ENCODE measurements at regions not wholly inside any gene's neighbourhood (a gene's known extent, or its start where the extent isn't known, plus 50 kb on each side); places are given as distances from the start of the nearest gene placed in this dataset.

DNA sequence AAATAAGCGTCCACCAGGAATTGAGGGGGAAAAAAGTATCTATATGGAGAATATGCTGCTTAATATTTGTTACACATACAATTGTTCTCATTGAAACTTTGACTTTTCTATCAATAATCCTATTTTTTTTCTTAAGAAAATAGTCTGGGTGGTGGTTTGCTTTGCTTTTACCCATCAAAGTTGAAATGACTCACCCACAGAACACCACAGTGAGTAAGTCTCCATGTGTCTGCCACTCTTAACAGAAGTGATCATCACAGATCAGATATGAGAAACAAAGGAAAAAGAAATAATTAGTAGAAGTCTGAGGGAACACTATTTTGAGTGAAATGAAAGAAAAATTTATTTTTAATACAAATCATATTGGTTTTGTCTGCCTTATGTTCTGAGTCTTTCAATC lies 742.8 kb downstream of the CDH9 start:
- TF ChIP-seq, protein P1, sequence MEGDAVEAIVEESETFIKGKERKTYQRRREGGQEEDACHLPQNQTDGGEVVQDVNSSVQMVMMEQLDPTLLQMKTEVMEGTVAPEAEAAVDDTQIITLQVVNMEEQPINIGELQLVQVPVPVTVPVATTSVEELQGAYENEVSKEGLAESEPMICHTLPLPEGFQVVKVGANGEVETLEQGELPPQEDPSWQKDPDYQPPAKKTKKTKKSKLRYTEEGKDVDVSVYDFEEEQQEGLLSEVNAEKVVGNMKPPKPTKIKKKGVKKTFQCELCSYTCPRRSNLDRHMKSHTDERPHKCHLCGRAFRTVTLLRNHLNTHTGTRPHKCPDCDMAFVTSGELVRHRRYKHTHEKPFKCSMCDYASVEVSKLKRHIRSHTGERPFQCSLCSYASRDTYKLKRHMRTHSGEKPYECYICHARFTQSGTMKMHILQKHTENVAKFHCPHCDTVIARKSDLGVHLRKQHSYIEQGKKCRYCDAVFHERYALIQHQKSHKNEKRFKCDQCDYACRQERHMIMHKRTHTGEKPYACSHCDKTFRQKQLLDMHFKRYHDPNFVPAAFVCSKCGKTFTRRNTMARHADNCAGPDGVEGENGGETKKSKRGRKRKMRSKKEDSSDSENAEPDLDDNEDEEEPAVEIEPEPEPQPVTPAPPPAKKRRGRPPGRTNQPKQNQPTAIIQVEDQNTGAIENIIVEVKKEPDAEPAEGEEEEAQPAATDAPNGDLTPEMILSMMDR (IDR thresholded peaks at IDR 0.05; ENCODE audit: insufficient read depth, low read depth, low read length) = no peak
- TF ChIP-seq EZH2 (IDR thresholded peaks at IDR 0.05; ENCODE audit: insufficient read depth, low read length) = no peak

All from astrocyte (in vitro differentiated cells and primary cell).